ENCODE measurements at regions not wholly inside any gene's neighbourhood (a gene's known extent, or its start where the extent isn't known, plus 50 kb on each side); places are given as distances from the start of the nearest gene placed in this dataset.

GRCh38 chr3:124413393-124413792 lies 316.9 kb upstream of the UMPS start:
- no peaks in the 10 kb centered on the region for H3K9me3 Mint-ChIP-seq
- CTCF ChIA-PET: no interaction called here
- 92% methylated on average over 5 of the region's 9 CpGs for WGBS (ENCODE audit: insufficient coverage)

DNA sequence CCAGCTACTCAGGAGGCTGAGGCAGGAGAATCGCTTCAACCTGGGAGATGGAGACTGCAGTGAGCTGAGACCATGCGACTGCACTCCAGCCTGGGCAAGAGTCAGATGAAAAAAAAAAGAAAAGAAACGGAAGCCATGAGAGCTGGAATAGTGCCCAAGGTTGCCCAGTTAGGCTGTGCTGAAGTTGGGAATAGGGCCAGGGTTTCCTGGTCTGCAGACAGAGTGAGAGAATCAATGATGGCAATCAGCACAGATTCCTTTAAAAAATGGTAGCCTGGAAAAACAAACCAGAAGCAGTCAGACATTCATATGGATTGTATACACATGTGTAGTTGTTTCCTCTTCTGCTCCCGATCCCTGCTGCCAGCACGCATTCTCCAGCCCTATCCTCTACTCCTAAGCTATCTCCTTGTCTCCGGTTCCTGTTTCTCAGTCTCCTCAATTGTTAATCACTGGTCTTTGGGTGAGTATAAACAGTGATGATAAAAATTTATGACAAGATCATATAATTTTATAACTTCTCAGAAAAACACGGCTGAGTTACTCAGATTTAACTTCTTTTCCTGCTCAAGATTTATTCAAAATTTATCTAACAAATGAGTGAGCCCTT lies 316.2 kb upstream of the UMPS start:
- Mint-ChIP-seq H3K27ac (no peak overlapping the region), H3K4me3 (no peak overlapping the region), H3K4me1 (no peaks in the 10 kb centered on the region), H3K27me3 (peaks cover 6 to 7% of the 10 kb centered on the region in 2 donors), H3K9me3 (no peaks in the 10 kb centered on the region), H3K36me3 (no peaks in the 10 kb centered on the region)
- H3K9me3 ChIP-seq: no peaks in the 10 kb centered on the region
- no peak for ATAC-seq (replicated peaks in 1 of 4)
- no peak overlapping the region for H3K27ac ChIP-seq (ENCODE audit: low read length)
- no peak overlapping the region for H3K4me3 ChIP-seq (ENCODE audit: control insufficient read depth in 1 of 2, extremely low read depth in 1 of 2, low read length in 1 of 2)
- CTCF ChIA-PET: no interaction called here
- H3K27me3 ChIP-seq (replicated peaks in 1 of 2; ENCODE audit: control insufficient read depth in 2 of 2, extremely low read depth in 1 of 2, insufficient read depth in 2 of 2, low read length in 1 of 2): peaks cover 0 to 11% of the 10 kb centered on the region in 2 experiments
- no peak for DNase-seq
- WGBS (ENCODE audit: insufficient coverage): 83% methylated on average over 3 of the region's 7 CpGs
- POLR2A ChIA-PET: no interaction called here
- no peaks in the 10 kb centered on the region for H3K4me1 ChIP-seq (ENCODE audit: control insufficient read depth in 1 of 2, extremely low read depth in 1 of 2, insufficient read depth in 2 of 2, low read length in 2 of 2)
- H3K36me3 ChIP-seq (ENCODE audit: control insufficient read depth in 2 of 2, extremely low read depth in 1 of 2, insufficient read depth in 1 of 2, low read length in 1 of 2): no peaks in the 10 kb centered on the region

More at GRCh38 chr3:124413393-124413792, 316.9 kb upstream of the UMPS start:
- ATAC-seq (replicated peaks in 1 of 4): no peak
- Mint-ChIP-seq H3K27ac (no peak overlapping the region), H3K27me3 (peaks cover 7 to 8% of the 10 kb centered on the region in 2 donors), H3K36me3 (no peaks in the 10 kb centered on the region), H3K4me3 (no peak overlapping the region), H3K4me1 (no peaks in the 10 kb centered on the region)
- H3K27me3 ChIP-seq (replicated peaks in 1 of 2; ENCODE audit: control insufficient read depth in 2 of 2, extremely low read depth in 1 of 2, insufficient read depth in 2 of 2, low read length in 1 of 2): peaks cover 0 to 11% of the 10 kb centered on the region in 2 experiments
- POLR2A ChIA-PET: no interaction called here
- DNase-seq: no peak
- H3K27ac ChIP-seq (ENCODE audit: low read length): no peak overlapping the region
- H3K4me3 ChIP-seq (ENCODE audit: control insufficient read depth in 1 of 2, extremely low read depth in 1 of 2, low read length in 1 of 2): no peak overlapping the region
- no peaks in the 10 kb centered on the region for H3K36me3 ChIP-seq (ENCODE audit: control insufficient read depth in 2 of 2, extremely low read depth in 1 of 2, insufficient read depth in 1 of 2, low read length in 1 of 2)
- H3K9me3 ChIP-seq: no peaks in the 10 kb centered on the region
- no peaks in the 10 kb centered on the region for H3K4me1 ChIP-seq (ENCODE audit: control insufficient read depth in 1 of 2, extremely low read depth in 1 of 2, insufficient read depth in 2 of 2, low read length in 2 of 2)

- Histone ChIP-seq H3K4me1 (ENCODE audit: control insufficient read depth in 1 of 2, extremely low read depth in 1 of 2, insufficient read depth in 2 of 2, low read length in 2 of 2) (no peaks in the 10 kb centered on the region), H3K36me3 (ENCODE audit: control insufficient read depth in 2 of 2, extremely low read depth in 1 of 2, insufficient read depth in 1 of 2, low read length in 1 of 2) (no peaks in the 10 kb centered on the region), H3K27ac (ENCODE audit: low read length) (no peak overlapping the region), H3K27me3 (replicated peaks in 1 of 2; ENCODE audit: control insufficient read depth in 2 of 2, extremely low read depth in 1 of 2, insufficient read depth in 2 of 2, low read length in 1 of 2) (peaks cover 0 to 11% of the 10 kb centered on the region in 2 experiments), H3K4me3 (ENCODE audit: control insufficient read depth in 1 of 2, extremely low read depth in 1 of 2, low read length in 1 of 2) (no peak overlapping the region), H3K9me3 (no peaks in the 10 kb centered on the region)
- CTCF ChIA-PET: no interaction called here
- Mint-ChIP-seq H3K4me1 (no peaks in the 10 kb centered on the region), H3K27me3 (peaks cover 4 to 10% of the 10 kb centered on the region in 2 donors), H3K27ac (no peak overlapping the region), H3K9me3 (no peaks in the 10 kb centered on the region), H3K36me3 (no peaks in the 10 kb centered on the region), H3K4me3 (no peak overlapping the region)
- POLR2A ChIA-PET: no interaction called here
- DNase-seq: no peak
- no peak for ATAC-seq (replicated peaks in 1 of 4)
- 75% methylated on average over 2 of the region's 3 CpGs for WGBS (ENCODE audit: insufficient coverage)
These were observed 314.7 kb upstream of the UMPS start for GRCh38 chr3:124415446-124415960.

GRCh38 chr3:124419303-124419702 lies 310.9 kb upstream of the UMPS start:
- Mint-ChIP-seq H3K27ac (no peak overlapping the region), H3K27me3 (peaks cover 1 to 10% of the 10 kb centered on the region in 2 donors), H3K9me3 (no peaks in the 10 kb centered on the region), H3K4me3 (no peak overlapping the region), H3K4me1 (no peaks in the 10 kb centered on the region), H3K36me3 (no peaks in the 10 kb centered on the region)
- ATAC-seq (replicated peaks in 1 of 4) (no peak), DNase-seq (no peak)
- no peak overlapping the region for H3K27ac ChIP-seq (ENCODE audit: low read length)
- H3K9me3 ChIP-seq: no peaks in the 10 kb centered on the region
- no peaks in the 10 kb centered on the region for H3K36me3 ChIP-seq (ENCODE audit: control insufficient read depth in 2 of 2, extremely low read depth in 1 of 2, insufficient read depth in 1 of 2, low read length in 1 of 2)
- POLR2A ChIA-PET: no interaction called here
- no CpG with 5 or more reads among the region's 3 CpGs for WGBS (ENCODE audit: insufficient coverage)
- no peaks in the 10 kb centered on the region for H3K4me1 ChIP-seq (ENCODE audit: control insufficient read depth in 1 of 2, extremely low read depth in 1 of 2, insufficient read depth in 2 of 2, low read length in 2 of 2)
- peaks cover 0 to 8% of the 10 kb centered on the region in 2 experiments for H3K27me3 ChIP-seq (replicated peaks in 1 of 2; ENCODE audit: control insufficient read depth in 2 of 2, extremely low read depth in 1 of 2, insufficient read depth in 2 of 2, low read length in 1 of 2)
- CTCF ChIA-PET: no interaction called here
- no peak overlapping the region for H3K4me3 ChIP-seq (ENCODE audit: control insufficient read depth in 1 of 2, extremely low read depth in 1 of 2, low read length in 1 of 2)

DNA sequence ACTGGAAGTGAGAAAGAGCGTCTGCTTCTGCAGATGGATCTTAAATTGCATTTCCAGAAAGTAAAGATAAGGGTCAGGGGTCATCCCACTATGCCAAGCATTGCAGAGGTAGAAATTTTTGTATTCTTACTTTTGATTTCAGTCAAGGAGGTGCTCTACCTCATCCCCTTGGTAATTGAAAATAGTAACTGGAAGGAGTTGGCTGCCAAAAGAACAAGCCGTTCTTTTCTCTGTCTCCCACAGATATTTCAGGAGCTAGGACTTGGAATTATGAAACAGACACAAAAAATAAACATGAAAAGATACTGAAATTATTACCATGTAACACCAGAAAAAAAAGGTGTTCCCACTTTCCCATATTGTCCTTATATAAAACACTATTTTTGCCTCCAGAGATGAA lies 309.9 kb upstream of the UMPS start:
- ChIA-PET CTCF (no interaction called here), POLR2A (no interaction called here)
- DNase-seq (no peak), ATAC-seq (replicated peaks in 1 of 4) (no peak)
- Mint-ChIP-seq H3K4me3 (no peak overlapping the region), H3K27me3 (peaks cover 1 to 10% of the 10 kb centered on the region in 2 donors), H3K36me3 (no peaks in the 10 kb centered on the region), H3K27ac (no peak overlapping the region), H3K9me3 (no peaks in the 10 kb centered on the region), H3K4me1 (no peaks in the 10 kb centered on the region)
- WGBS (ENCODE audit: insufficient coverage): 100% methylated on average over 1 of the region's 2 CpGs
- Histone ChIP-seq H3K27me3 (replicated peaks in 1 of 2; ENCODE audit: control insufficient read depth in 2 of 2, extremely low read depth in 1 of 2, insufficient read depth in 2 of 2, low read length in 1 of 2) (peaks cover 0 to 8% of the 10 kb centered on the region in 2 experiments), H3K9me3 (no peaks in the 10 kb centered on the region), H3K27ac (ENCODE audit: low read length) (no peak overlapping the region), H3K4me3 (ENCODE audit: control insufficient read depth in 1 of 2, extremely low read depth in 1 of 2, low read length in 1 of 2) (no peak overlapping the region), H3K36me3 (ENCODE audit: control insufficient read depth in 2 of 2, extremely low read depth in 1 of 2, insufficient read depth in 1 of 2, low read length in 1 of 2) (no peaks in the 10 kb centered on the region), H3K4me1 (ENCODE audit: control insufficient read depth in 1 of 2, extremely low read depth in 1 of 2, insufficient read depth in 2 of 2, low read length in 2 of 2) (no peaks in the 10 kb centered on the region)

- 14% methylated on average over 1 of the region's 4 CpGs for WGBS (ENCODE audit: insufficient coverage)
- Mint-ChIP-seq H3K36me3 (no peaks in the 10 kb centered on the region), H3K9me3 (no peaks in the 10 kb centered on the region), H3K4me1 (no peaks in the 10 kb centered on the region), H3K27ac (no peak overlapping the region), H3K4me3 (no peak overlapping the region), H3K27me3 (peaks cover 7 to 13% of the 10 kb centered on the region in 2 donors)
- Histone ChIP-seq H3K4me1 (ENCODE audit: control insufficient read depth in 1 of 2, extremely low read depth in 1 of 2, insufficient read depth in 2 of 2, low read length in 2 of 2) (no peaks in the 10 kb centered on the region), H3K27me3 (replicated peaks in 1 of 2; ENCODE audit: control insufficient read depth in 2 of 2, extremely low read depth in 1 of 2, insufficient read depth in 2 of 2, low read length in 1 of 2) (no peaks in the 10 kb centered on the region), H3K4me3 (ENCODE audit: control insufficient read depth in 1 of 2, extremely low read depth in 1 of 2, low read length in 1 of 2) (no peak overlapping the region), H3K27ac (ENCODE audit: low read length) (no peak overlapping the region), H3K36me3 (ENCODE audit: control insufficient read depth in 2 of 2, extremely low read depth in 1 of 2, insufficient read depth in 1 of 2, low read length in 1 of 2) (no peaks in the 10 kb centered on the region), H3K9me3 (no peaks in the 10 kb centered on the region)
- ATAC-seq (replicated peaks in 1 of 4) (no peak), DNase-seq (no peak)
- POLR2A ChIA-PET: no interaction called here
- CTCF ChIA-PET: no interaction called here
These were observed 307.4 kb upstream of the UMPS start for GRCh38 chr3:124422805-124423204.

- Histone ChIP-seq H3K4me3 (ENCODE audit: control insufficient read depth in 1 of 2, extremely low read depth in 1 of 2, low read length in 1 of 2) (no peak overlapping the region), H3K27me3 (replicated peaks in 1 of 2; ENCODE audit: control insufficient read depth in 2 of 2, extremely low read depth in 1 of 2, insufficient read depth in 2 of 2, low read length in 1 of 2) (no peaks in the 10 kb centered on the region), H3K9me3 (no peaks in the 10 kb centered on the region), H3K4me1 (ENCODE audit: control insufficient read depth in 1 of 2, extremely low read depth in 1 of 2, insufficient read depth in 2 of 2, low read length in 2 of 2) (no peaks in the 10 kb centered on the region), H3K27ac (ENCODE audit: low read length) (no peak overlapping the region), H3K36me3 (ENCODE audit: control insufficient read depth in 2 of 2, extremely low read depth in 1 of 2, insufficient read depth in 1 of 2, low read length in 1 of 2) (no peaks in the 10 kb centered on the region)
- Mint-ChIP-seq H3K9me3 (no peaks in the 10 kb centered on the region), H3K27me3 (peaks cover 6% of the 10 kb centered on the region in 2 donors), H3K36me3 (no peaks in the 10 kb centered on the region), H3K4me1 (no peaks in the 10 kb centered on the region), H3K27ac (no peak overlapping the region), H3K4me3 (no peak overlapping the region)
- no peak for DNase-seq
- ChIA-PET POLR2A (no interaction called here), CTCF (no interaction called here)
- ATAC-seq (replicated peaks in 1 of 4): no peak
- no CpG with 5 or more reads among the region's 2 CpGs for WGBS (ENCODE audit: insufficient coverage)
These were observed 305.9 kb upstream of the UMPS start for GRCh38 chr3:124424396-124424795.

Data from T-cell (primary cell).